ENCODE measurements at regions not wholly inside any gene's neighbourhood (a gene's known extent, or its start where the extent isn't known, plus 50 kb on each side); places are given as distances from the start of the nearest gene placed in this dataset.
"Not testable (repeated sequence)": the region's sequence is repeated elsewhere in the genome, so short reads cannot be mapped to it uniquely, and the experiment has no call there.

DNA sequence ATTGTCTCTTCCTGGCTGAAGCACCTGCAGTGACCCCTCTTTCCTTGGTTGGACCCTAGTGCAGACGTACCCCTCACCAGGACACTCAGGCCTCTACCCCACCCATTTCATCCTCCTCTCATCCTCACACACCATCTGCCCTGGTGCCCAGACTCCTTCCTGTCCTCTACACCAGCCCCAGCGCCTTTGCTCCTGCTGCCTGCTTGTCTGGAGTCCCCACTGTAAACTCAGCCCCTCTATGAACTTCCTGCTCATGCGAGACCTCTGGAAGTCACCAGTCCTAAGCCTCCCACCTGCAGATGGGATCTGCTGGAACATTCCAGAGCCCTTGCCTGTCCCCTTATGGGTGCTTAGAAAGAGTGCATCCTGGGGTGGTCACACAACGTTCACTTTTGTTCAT is 242.5 kb downstream of the ADGRD1 start:
- no peak for DNase-seq (ENCODE audit: low read depth in 1 of 2, low spot score in 1 of 2)
- Histone ChIP-seq H3K27me3 (ENCODE audit: insufficient read depth, poor library complexity, severe bottlenecking) (no peaks in the 10 kb centered on the region), H3K4me3 (replicated peaks; ENCODE audit: insufficient read depth, low read length) (no peak overlapping the region), H3K27ac (replicated peaks) (no peak overlapping the region)
- TF ChIP-seq GABPA (IDR thresholded peaks at IDR 0.05; ENCODE audit: low read depth): no peak
- no peak for TF ChIP-seq POLR2AphosphoS5 (IDR thresholded peaks at IDR 0.05; ENCODE audit: low read depth)
- TF ChIP-seq REST (IDR thresholded peaks at IDR 0.05; ENCODE audit: insufficient replicate concordance, low read depth): no peak
- TF ChIP-seq CTCF (IDR thresholded peaks at IDR 0.05; ENCODE audit: insufficient read depth, low read length): no peak
- no peak for TF ChIP-seq SPI1 (IDR thresholded peaks at IDR 0.05; ENCODE audit: borderline replicate concordance, low read depth)

DNA sequence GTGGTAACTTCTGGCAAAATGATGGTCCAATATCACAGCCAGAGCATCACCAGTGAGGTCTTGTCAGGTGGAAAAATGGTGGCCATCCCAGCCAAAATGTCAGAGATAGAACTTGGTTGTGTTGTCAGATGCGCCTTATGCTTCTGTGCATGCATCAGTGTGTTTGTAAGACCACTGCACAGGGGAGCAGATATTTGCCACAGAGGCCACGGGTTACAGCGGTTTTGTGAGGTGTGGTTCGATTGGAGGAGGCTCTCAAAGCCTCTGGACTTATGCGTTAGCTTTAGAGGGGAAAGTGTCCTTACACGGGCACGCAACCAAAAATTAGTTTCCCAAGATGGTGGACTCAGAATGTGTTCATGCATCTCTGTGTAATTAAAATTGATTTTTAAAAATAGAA is 243.8 kb downstream of the ADGRD1 start:
- H3K27me3 ChIP-seq (ENCODE audit: insufficient read depth, poor library complexity, severe bottlenecking): no peaks in the 10 kb centered on the region
- no peak for DNase-seq (ENCODE audit: low read depth in 1 of 2, low spot score in 1 of 2)
- TF ChIP-seq SPI1 (IDR thresholded peaks at IDR 0.05; ENCODE audit: borderline replicate concordance, low read depth) (no peak), REST (IDR thresholded peaks at IDR 0.05; ENCODE audit: insufficient replicate concordance, low read depth) (no peak), POLR2AphosphoS5 (IDR thresholded peaks at IDR 0.05; ENCODE audit: low read depth) (no peak), GABPA (IDR thresholded peaks at IDR 0.05; ENCODE audit: low read depth) (no peak), CTCF (IDR thresholded peaks at IDR 0.05; ENCODE audit: insufficient read depth, low read length) (no peak)
- no peak overlapping the region for H3K4me3 ChIP-seq (replicated peaks; ENCODE audit: insufficient read depth, low read length)
- H3K27ac ChIP-seq (replicated peaks): no peak overlapping the region

- DNase-seq (ENCODE audit: low read depth in 1 of 2, low spot score in 1 of 2): no peak
- TF ChIP-seq CTCF (IDR thresholded peaks at IDR 0.05; ENCODE audit: insufficient read depth, low read length) (no peak), REST (IDR thresholded peaks at IDR 0.05; ENCODE audit: insufficient replicate concordance, low read depth) (no peak), GABPA (IDR thresholded peaks at IDR 0.05; ENCODE audit: low read depth) (no peak), POLR2AphosphoS5 (IDR thresholded peaks at IDR 0.05; ENCODE audit: low read depth) (no peak), SPI1 (IDR thresholded peaks at IDR 0.05; ENCODE audit: borderline replicate concordance, low read depth) (no peak)
- H3K4me3 ChIP-seq (replicated peaks; ENCODE audit: insufficient read depth, low read length): no peak overlapping the region
- no peaks in the 10 kb centered on the region for H3K27me3 ChIP-seq (ENCODE audit: insufficient read depth, poor library complexity, severe bottlenecking)
- no peak overlapping the region for H3K27ac ChIP-seq (replicated peaks)
Observed at GRCh38 chr12:131199221-131199620, 245.5 kb downstream of the ADGRD1 start.

DNA sequence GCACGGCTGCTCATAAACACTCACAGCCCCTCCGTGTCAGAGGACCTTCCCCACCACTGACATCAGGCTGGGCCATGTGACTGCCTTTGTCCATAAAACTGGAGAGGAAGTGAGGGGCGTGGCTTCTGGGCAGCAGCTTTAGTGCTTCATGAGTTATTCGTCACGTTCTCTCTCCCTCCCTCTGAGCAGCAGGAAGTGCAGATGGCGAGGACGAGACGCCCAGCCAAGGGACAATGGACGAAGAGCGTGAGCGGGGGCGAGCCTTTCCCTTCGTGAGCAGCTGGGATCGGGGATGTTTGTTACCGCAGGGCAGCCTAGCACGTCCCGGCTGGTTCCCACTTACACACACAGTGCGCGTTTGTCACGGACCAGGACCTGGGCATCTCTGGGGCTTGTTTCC is 248.2 kb downstream of the ADGRD1 start:
- not testable (repeated sequence) for H3K4me3 ChIP-seq (replicated peaks; ENCODE audit: insufficient read depth, low read length); DNase-seq (ENCODE audit: low read depth in 1 of 2, low spot score in 1 of 2); H3K27ac ChIP-seq (replicated peaks); H3K27me3 ChIP-seq (ENCODE audit: insufficient read depth, poor library complexity, severe bottlenecking)
